ENCODE measurements at regions not wholly inside any gene's neighbourhood (a gene's known extent, or its start where the extent isn't known, plus 50 kb on each side); places are given as distances from the start of the nearest gene placed in this dataset.

GRCh38 chr15:20348291-20348899 is 193.2 kb downstream of the GOLGA6L6 start:
- no peak for DNase-seq (ENCODE audit: low spot score)
- H3K36me3 ChIP-seq (ENCODE audit: control insufficient read depth in 4 of 4, insufficient read depth in 3 of 4, low read depth in 1 of 4, low read length in 3 of 4), result no peaks in the 10 kb centered on the region
- 76% methylated on average over 13 of the region's 13 CpGs for WGBS
- H3K27ac ChIP-seq (ENCODE audit: low read depth in 1 of 2, low read length in 2 of 2), result no peak overlapping the region
- no peak overlapping the region for H3K4me3 ChIP-seq (ENCODE audit: low read depth in 1 of 3, low read length in 3 of 3)
- H3K27me3 ChIP-seq (ENCODE audit: control insufficient read depth in 4 of 4, insufficient read depth in 4 of 4, low read length in 3 of 4), result peaks cover 0 to 7% (median 1%) of the 10 kb centered on the region in 4 donors
- no peaks in the 10 kb centered on the region for H3K4me1 ChIP-seq (ENCODE audit: control insufficient read depth in 4 of 4, insufficient read depth in 4 of 4, low read length in 3 of 4)
- no peak overlapping the region for H3K9ac ChIP-seq (ENCODE audit: low read depth in 1 of 2, low read length in 2 of 2)
- TF ChIP-seq ZBTB33 (IDR thresholded peaks at IDR 0.05), result no peak
- TF ChIP-seq RAD21 (IDR thresholded peaks at IDR 0.05), result no peak
- no peak for TF ChIP-seq CTCF (IDR thresholded peaks at IDR 0.05; ENCODE audit: low read depth, low read length, missing input control)
- TF ChIP-seq NR2F2 (IDR thresholded peaks at IDR 0.05), result no peak
- TF ChIP-seq, protein P1, sequence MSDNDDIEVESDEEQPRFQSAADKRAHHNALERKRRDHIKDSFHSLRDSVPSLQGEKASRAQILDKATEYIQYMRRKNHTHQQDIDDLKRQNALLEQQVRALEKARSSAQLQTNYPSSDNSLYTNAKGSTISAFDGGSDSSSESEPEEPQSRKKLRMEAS (IDR thresholded peaks at IDR 0.05), result no peak
- no peak for TF ChIP-seq HNF4G (IDR thresholded peaks at IDR 0.05)
- TF ChIP-seq SP1 (IDR thresholded peaks at IDR 0.05), result no peak
- H3K9me3 ChIP-seq (ENCODE audit: control insufficient read depth in 4 of 4, low read length in 3 of 4), result peaks cover 0 to 10% (median 3%) of the 10 kb centered on the region in 4 donors

DNA sequence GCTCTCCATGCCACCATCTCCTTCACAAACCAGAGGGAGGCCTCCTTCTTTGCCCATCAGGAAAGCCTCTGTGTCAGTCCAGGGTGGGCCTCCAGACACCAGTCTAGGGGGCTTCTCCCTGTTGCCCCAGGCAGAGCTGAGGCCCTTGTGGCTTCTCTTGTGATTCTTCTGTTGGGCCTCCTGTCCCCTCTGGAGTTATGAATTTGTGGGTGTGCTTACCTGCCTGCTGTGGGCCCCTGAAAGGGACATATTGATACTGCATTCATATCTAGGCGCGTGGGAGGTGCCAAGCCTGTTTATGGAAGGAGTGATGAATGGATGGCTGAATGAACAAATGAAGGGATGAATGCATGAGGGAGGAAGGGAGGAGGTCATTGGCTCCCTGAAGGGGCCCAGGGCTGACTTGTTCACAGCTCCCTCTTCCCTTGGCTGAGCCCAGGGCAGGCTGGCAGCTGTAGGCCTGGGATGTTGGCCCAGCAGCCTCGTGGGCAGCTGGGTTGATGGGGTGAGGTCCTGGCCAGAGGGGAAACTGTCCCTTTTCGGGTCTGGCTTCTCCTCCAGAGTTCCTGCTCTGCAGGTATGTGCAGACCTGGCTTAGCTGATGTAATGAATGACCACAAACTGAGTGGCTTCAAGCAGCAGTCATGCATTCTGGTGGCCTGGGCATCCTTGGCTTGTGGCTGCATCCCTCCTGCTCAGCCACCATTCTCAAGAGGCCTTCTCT is 195.4 kb downstream of the GOLGA6L6 start:
- H3K27ac ChIP-seq (ENCODE audit: low read depth in 1 of 2, low read length in 2 of 2), result no peak overlapping the region
- H3K27me3 ChIP-seq (ENCODE audit: control insufficient read depth in 4 of 4, insufficient read depth in 4 of 4, low read length in 3 of 4), result peaks cover 0 to 7% (median 0%) of the 10 kb centered on the region in 4 donors
- DNase-seq (ENCODE audit: low spot score), result peak; percentile 33
- peaks cover 0 to 13% (median 5%) of the 10 kb centered on the region in 4 donors for H3K9me3 ChIP-seq (ENCODE audit: control insufficient read depth in 4 of 4, low read length in 3 of 4)
- no peaks in the 10 kb centered on the region for H3K4me1 ChIP-seq (ENCODE audit: control insufficient read depth in 4 of 4, insufficient read depth in 4 of 4, low read length in 3 of 4)
- no peaks in the 10 kb centered on the region for H3K36me3 ChIP-seq (ENCODE audit: control insufficient read depth in 4 of 4, insufficient read depth in 3 of 4, low read depth in 1 of 4, low read length in 3 of 4)
- TF ChIP-seq RAD21 (IDR thresholded peaks at IDR 0.05) (no peak), HNF4G (IDR thresholded peaks at IDR 0.05) (no peak), TAF1 (conservative IDR thresholded peaks at IDR 0.05) (no peak)
- TF ChIP-seq, protein P2, sequence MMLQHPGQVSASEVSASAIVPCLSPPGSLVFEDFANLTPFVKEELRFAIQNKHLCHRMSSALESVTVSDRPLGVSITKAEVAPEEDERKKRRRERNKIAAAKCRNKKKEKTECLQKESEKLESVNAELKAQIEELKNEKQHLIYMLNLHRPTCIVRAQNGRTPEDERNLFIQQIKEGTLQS (IDR thresholded peaks at IDR 0.05), result no peak
- TF ChIP-seq, protein P1 (IDR thresholded peaks at IDR 0.05), result no peak
- H3K4me3 ChIP-seq (ENCODE audit: low read depth in 1 of 3, low read length in 3 of 3), result no peak overlapping the region
- H3K9ac ChIP-seq (ENCODE audit: low read depth in 1 of 2, low read length in 2 of 2), result no peak overlapping the region
- WGBS, result 41% methylated on average over 4 of the region's 4 CpGs

GRCh38 chr15:20345401-20345958 is 196.1 kb downstream of the GOLGA6L6 start:
- no peaks in the 10 kb centered on the region for H3K4me1 ChIP-seq (ENCODE audit: control insufficient read depth in 4 of 4, insufficient read depth in 4 of 4, low read length in 3 of 4)
- H3K4me3 ChIP-seq (ENCODE audit: low read depth in 1 of 3, low read length in 3 of 3), result no peak overlapping the region
- peaks cover 0 to 7% (median 0%) of the 10 kb centered on the region in 4 donors for H3K27me3 ChIP-seq (ENCODE audit: control insufficient read depth in 4 of 4, insufficient read depth in 4 of 4, low read length in 3 of 4)
- H3K9ac ChIP-seq (ENCODE audit: low read depth in 1 of 2, low read length in 2 of 2), result no peak overlapping the region
- H3K27ac ChIP-seq (ENCODE audit: low read depth in 1 of 2, low read length in 2 of 2), result no peak overlapping the region
- H3K9me3 ChIP-seq (ENCODE audit: control insufficient read depth in 4 of 4, low read length in 3 of 4), result peaks cover 0 to 13% (median 7%) of the 10 kb centered on the region in 4 donors
- DNase-seq (ENCODE audit: low spot score), result no peak
- 85% methylated on average over 6 of the region's 7 CpGs for WGBS
- TF ChIP-seq, protein P1 (IDR thresholded peaks at IDR 0.05), result no peak
- no peak for TF ChIP-seq HNF4G (IDR thresholded peaks at IDR 0.05)
- TF ChIP-seq, protein P2 (IDR thresholded peaks at IDR 0.05), result no peak
- no peak for TF ChIP-seq TAF1 (conservative IDR thresholded peaks at IDR 0.05)
- no peak for TF ChIP-seq GABPA (IDR thresholded peaks at IDR 0.05 in 1 of 2, conservative IDR thresholded peaks at IDR 0.05 in 1 of 2)
- no peak for TF ChIP-seq NR2F2 (IDR thresholded peaks at IDR 0.05)
- no peak for TF ChIP-seq ZBTB33 (IDR thresholded peaks at IDR 0.05)
- no peak for TF ChIP-seq FOXA2 (IDR thresholded peaks at IDR 0.05)
- TF ChIP-seq HNF4A (conservative IDR thresholded peaks at IDR 0.05), result no peak
- no peak for TF ChIP-seq JUND (IDR thresholded peaks at IDR 0.05)
- no peak for TF ChIP-seq FOXA1 (IDR thresholded peaks at IDR 0.05)
- TF ChIP-seq YY1 (IDR thresholded peaks at IDR 0.05), result no peak
- no peaks in the 10 kb centered on the region for H3K36me3 ChIP-seq (ENCODE audit: control insufficient read depth in 4 of 4, insufficient read depth in 3 of 4, low read depth in 1 of 4, low read length in 3 of 4)

All from liver (tissue), 8 donors.